HG03060 (cell line): ENCODE measurements at regions not wholly inside any gene's neighbourhood (a gene's known extent, or its start where the extent isn't known, plus 50 kb on each side); places are given as distances from the start of the nearest gene placed in this dataset.

Experiments
- ATAC-seq: cut with Tn5 transposase; IDR thresholded peaks from one replicate; pipeline ENCODE4 v1.9.1; 2021; ENCODE audit warnings: low read depth, moderate number of reproducible peaks; ENCODE audit not compliant: unreplicated experiment

DNA sequence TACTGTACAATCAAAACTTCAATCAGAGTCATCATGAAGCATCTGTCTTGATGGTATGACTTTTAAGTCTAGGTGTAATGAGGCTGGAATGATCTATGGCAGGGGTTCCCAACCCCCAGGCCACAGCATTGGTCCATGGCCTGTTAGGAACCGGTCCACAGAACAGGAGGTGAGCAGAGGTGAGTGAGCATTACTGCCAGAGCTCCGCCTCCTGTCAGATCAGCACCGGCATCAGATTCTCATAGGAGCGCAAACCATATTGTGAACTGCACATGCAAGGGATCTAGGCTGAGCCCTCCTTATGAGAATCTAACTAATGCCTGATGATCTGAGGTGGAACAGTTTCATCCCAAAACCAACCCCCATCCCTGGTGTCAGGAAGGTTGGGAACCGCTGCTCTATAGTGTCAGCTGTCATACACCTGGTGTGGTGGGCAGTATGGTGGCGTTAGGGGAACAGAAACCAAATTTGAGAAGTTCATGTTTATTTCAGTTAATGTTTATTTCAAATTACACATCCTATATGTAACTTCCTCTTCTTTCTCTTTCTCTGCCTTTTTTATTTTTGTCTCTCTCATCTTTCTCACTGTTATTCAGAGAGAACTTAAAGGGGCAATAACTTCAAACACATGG is 432.6 kb downstream of the TNS3 start:
- no peak for ATAC-seq

- ATAC-seq, result no peak
These were observed 433.2 kb downstream of the TNS3 start for GRCh38 chr7:47148536-47149207.

- ATAC-seq, result no peak
These were observed 434.7 kb downstream of the TNS3 start for GRCh38 chr7:47147213-47147631.

DNA sequence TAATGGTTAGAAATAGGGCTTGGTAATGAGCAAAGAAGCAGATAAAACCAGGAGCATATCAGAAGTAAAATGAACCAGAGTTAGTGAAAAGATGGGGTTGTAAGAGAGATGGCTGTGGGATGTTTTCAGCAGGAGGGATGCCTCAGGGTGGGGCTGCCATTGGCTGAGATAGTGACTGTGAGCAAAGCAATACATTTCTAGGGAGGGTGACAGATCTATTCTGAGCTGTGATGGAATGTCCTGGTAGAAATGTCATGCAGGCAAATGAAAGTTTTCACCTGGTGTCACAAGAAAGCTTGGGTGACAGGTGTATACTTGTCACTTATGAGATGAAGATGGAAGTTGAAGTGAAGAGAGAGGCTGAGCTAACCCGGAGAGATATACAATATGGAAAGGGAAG is 435.9 kb downstream of the TNS3 start:
- no peak for ATAC-seq

DNA sequence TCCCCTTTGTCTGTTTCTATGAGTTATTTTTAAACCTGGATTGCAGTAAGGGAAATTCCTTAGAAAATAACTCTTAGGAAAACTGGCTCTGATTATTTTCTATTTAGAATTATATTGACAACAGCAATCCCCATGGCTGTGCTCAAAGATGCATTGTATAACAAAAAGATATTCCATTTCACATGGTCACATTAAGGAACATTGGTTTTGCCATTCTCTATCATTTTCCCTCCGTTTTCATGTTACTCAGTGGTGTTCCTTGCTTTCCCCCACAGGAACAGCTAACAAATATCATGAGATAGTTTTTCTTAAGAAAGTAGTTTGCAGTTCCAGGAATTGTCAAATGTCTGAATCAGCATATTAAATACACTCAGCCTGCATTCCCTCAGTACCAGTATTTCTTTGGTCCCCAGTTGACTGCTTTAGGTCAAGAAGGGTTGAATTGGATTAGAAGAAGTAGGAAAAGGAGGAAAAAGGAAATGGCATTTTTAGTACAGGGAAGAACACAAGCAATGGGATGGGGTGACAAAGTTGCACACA is 436.7 kb downstream of the TNS3 start:
- no peak for ATAC-seq

- no peak for ATAC-seq
These were observed 438.6 kb downstream of the TNS3 start for GRCh38 chr7:47143339-47143738.

DNA sequence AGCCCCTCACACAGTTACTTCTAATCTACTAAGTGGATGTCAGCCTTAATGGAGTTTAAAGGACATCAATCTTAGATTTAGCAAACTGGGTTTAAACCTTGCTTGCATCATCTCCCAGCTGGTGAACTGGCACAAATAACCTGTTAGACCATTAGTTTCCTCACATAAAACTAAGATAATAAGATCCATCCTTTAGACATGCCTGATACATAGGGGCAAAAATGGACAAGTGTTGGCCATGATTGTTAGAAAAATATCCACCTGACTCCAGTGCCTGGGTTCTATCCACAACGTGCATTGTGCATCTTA is 439.1 kb downstream of the TNS3 start:
- ATAC-seq, result no peak

DNA sequence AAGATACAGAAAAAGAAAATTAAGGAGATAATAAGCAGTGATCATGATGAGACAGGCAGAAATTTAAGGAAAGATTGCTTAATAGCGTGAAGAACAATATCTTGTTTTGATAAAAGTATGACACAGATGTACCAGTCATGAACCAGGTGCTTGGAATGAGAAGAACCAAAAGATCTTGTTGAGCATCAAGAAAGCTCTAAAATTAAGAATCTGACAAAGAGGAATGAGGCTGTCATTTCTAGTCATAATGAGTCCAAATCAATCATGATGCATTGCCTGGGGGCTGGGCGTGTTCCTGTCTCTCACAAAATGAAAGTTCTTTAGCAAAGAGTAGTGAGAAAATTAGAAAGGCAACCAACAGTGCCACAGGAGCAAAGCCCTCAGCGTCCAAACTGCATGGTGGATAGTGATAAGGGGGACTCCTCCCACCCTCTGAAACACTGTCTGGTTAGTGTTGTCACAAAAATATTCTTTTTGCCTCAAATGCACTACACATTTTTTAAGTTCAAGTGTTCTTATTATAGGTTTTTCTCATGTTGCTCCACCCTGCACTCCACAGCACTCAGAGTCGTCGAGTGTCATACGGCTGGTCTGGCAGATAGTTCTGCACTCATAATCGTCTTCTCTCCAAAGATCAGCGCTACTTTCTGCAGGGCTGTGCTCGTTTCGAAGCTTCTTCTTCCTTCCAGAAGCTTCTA is 439.6 kb downstream of the TNS3 start:
- no peak for ATAC-seq

- ATAC-seq, result no peak
These were observed 449.4 kb downstream of the TNS3 start for GRCh38 chr7:47132471-47132870.

- no peak for ATAC-seq
These were observed 453.2 kb downstream of the TNS3 start for GRCh38 chr7:47128700-47129099.

DNA sequence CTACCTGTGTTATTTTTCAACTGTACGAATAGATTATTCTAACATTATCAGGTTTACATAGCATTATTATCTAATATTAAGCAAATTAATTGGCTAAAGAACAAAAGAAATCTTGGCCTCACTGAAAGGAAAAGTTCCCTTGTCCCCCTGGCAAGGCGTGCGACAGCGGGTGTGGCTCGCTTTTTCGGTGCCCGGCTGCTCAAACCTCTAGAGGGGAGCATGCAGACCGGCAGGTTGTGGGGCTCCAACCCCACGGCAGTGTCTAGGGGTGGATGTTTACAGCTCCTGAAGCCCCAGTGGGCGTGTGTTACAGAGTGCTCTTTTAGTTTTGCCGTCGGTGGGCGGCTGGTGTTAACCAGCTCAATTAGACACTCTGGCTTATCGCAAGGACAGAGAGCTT is 456.4 kb downstream of the TNS3 start:
- no peak for ATAC-seq

DNA sequence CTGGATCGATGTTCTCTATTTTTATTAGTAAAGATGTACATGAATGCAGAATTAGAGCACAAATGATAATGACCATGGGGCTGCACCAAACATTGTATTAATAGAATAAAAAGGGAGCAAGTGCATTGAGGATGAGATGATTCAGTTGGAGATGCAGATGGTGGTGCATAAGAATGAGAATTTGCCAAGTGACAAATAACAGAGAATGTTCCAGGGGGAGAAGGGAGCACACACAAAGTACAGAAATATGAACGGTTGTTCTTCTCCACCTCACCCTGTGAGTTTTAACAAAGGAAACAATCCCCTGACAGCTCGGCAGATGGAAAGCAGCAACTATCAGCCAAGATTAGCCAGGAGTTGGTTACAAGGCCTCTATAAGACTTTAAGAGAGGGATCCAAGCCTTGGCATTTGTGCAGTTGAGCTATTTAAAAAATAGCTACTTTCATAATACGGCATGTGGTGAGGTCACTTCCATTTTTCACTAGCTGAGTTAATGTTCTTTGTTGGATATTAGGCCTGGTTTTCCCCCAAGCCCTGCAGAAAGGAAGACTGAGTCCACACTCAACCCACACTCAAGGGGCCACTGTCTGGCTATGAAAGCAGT is 462.5 kb downstream of the TNS3 start:
- no peak for ATAC-seq

DNA sequence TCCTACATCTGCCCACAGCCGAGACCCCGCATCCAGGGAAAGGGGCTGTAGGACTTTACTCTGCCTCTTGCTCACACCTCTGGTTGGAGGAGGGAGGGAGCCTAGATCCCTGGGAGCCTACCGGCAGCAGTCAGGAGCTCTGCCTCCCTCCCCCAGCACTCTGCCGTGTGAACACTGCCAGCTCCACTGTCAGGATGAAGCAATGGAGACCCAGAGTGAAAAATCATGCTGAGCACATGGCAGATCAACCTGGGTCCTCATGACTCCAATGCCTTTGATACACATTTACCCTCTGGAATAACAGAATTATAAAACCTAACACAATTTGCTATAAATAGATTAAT is 477.7 kb downstream of the TNS3 start:
- ATAC-seq, result no peak

DNA sequence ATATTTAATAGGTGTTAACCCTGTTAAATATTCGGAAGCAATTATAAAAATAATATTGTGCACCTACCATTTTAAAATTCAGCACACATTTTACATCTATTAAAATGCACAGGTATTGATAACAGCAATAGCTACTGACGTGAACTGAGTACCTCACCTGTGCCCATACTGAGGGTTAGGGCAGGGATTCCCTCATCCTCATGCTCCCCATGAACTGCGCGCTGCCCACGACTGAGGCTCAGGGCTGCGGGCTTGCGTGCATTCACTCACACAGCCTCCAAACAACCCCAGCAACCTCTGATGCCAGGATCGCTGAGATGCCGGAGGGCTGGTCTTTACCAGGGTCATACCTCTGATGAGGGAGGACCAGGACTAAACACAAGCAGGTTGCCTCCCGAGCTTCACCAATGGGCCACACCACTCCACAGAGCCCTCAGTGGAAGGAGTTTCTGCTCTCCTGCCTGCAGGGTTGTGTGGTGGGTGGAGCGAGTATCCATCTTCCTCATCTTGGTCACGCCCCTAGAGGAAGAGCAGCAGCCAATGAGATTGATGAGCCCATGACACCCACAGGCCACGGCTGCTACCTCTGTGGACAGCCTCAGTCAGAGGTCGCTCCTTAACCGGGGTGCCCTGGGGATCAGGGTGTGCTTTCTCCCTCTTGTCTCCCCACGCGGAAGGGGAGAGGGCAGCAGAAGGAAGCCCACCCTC is 478.3 kb downstream of the TNS3 start:
- ATAC-seq, result no peak

DNA sequence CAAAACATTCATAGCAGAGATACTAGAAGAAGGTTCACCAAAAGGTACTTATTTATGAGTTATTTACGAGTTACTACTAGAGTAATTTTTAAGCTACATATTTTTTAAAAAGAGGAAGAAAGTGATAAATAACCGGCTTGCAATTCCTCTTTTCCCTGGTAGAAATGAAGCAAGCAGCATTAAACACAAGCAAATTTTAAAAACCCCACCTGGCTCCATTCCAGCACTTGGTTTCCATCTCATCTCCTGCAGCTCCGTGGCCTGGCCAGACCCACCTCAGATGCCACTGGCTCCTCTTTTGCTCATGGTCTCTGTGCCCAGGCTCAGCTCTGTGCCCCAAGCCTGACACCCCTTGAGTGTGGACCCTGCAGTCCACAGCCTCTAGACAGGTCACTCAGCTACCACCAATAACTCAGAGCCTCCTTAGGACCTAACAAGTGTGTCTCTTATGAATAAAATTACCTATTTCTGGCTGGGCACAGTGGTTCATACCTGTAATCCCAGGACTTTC is 479.5 kb downstream of the TNS3 start:
- no peak for ATAC-seq

GRCh38 chr7:47100817-47101435 is 481.0 kb downstream of the TNS3 start:
- ATAC-seq, result no peak

DNA sequence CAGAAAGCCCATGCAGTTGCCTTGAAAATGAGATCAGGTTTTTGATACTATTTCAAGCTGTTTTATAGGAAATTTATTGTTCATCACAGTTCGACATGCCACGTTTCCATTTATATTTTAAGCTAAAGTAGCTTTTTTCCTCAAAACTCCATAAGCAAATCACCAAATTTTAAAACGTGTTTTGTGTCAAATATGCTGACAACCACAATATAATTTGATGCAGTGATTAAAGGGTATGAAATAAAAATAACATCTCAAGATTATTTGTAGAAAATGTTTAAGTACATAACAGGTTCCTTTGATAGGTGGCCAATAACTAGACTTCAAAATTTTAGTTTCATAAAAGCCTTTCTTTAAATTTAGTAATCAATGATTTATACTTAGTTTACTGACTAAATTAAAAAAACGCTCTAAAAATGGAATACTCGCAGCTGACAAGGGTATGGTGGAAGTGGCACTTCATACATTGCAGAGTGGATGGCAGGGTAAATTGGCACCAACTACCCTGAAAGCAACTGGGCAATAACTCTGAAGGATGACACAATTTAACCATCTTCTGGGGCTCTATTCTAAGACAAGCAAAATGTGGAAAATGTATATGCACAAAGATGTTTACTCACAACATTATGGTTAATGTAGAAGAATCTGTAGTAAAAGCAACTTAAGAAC is 481.6 kb downstream of the TNS3 start:
- no peak for ATAC-seq

DNA sequence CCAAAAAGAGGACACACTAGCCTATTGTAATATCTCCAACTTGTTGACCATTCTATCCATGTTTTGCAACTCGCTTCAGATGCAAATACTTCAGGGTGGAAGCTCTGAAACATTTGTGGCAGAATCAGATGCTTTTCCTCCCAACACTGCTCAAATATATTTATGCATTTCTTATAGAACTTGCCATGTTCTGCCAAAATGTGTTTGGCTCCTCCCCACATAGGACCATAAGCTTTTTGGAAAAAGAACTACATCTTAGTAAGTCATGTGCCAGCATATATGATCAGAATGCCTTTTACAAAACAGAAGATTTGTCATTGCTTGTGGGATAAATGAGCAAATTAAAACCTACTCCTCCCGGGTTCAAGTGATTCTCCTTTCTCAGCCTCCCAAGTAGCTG is 484.5 kb downstream of the TNS3 start:
- ATAC-seq, result no peak

- no peak for ATAC-seq
These were observed 486.0 kb downstream of the TNS3 start for GRCh38 chr7:47095946-47096345.

DNA sequence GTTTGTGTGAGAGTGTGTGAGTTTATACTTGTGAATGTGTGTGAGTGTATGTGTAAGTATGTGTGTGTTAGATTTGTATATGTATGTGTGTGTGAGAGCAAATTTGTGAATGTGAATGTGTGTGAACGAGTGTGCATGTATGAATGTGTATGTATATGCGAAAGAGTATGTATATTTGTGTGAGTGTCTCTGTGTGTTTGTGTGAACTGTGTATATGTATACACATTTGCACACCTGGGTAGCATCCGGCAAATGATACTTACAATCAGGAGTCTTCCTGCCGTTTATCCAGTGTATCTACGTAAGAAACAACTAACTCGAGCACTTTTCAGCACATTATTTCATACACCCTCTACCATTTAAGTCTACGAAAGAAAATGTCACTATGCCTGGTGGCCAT is 487.4 kb downstream of the TNS3 start:
- ATAC-seq, result no peak
